Transverse colon (tissue), 3 donors: ENCODE measurements at regions not wholly inside any gene's neighbourhood (a gene's known extent, or its start where the extent isn't known, plus 50 kb on each side); places are given as distances from the start of the nearest gene placed in this dataset.

Experiments
- EP300 ChIP-seq: sonication (generic); formaldehyde crosslinking; IDR thresholded peaks from one replicate; pipeline ENCODE4 v1.6.1; 2017; ENCODE audit warnings: antibody characterized with exemption, low read depth
- POLR2A ChIP-seq: fragments of 450-650 bp; IDR thresholded peaks from one replicate; pipeline ENCODE4 v1.6.1; 2016; ENCODE audit warnings: antibody characterized with exemption, mild to moderate bottlenecking, moderate library complexity
- TF ChIP-seq, protein P1 (sequence below), 5 experiments: fragments of 200-600 bp in 3 of 5; fragments of 450-650 bp in 2 of 5; sonication (generic) in 3 of 5; IDR thresholded peaks; 1 replicate in 2 of 5; 2 replicates in 3 of 5; pipeline ENCODE4 v1.5.1; 2016 to 2017; ENCODE audit warnings: antibody characterized with exemption in 5 of 5, inconsistent platforms in 3 of 5, mild to moderate bottlenecking in 2 of 5, moderate library complexity in 1 of 5

DNA sequence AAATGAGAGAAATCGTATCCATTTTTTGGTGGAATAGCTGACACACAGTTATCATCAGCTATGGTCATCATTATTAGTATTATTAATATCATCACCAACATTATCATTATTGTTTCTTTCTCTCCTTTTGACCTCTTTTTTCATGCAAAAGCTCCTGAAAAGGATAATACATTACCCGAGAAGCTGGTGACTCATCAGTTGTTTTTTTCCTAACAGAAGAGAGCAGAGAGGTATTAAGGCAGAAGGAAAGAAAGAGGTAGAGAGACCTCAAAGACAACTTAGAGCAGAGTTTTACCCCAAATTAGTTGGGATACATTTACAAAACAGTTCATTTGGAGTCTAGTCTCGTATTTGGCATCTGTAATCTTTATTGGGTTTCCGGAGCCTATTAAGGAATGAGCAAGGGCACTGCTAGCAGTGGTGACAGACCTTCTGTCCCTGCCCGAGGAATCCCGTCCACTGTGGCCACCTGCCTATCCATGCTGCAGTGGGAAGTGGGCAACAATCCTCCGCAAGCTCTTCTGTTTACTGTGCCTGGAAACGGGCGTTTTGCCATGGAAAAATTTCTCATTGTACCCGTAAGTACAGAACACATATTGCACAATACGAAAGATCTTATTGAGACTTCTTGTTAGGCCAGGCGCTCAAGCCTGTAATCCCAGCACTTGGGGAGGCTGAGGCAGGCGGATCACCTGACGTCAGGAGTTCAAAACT is 170.0 kb upstream of the MKLN1 start:
- no peak for TF ChIP-seq POLR2A
- TF ChIP-seq, protein P1, sequence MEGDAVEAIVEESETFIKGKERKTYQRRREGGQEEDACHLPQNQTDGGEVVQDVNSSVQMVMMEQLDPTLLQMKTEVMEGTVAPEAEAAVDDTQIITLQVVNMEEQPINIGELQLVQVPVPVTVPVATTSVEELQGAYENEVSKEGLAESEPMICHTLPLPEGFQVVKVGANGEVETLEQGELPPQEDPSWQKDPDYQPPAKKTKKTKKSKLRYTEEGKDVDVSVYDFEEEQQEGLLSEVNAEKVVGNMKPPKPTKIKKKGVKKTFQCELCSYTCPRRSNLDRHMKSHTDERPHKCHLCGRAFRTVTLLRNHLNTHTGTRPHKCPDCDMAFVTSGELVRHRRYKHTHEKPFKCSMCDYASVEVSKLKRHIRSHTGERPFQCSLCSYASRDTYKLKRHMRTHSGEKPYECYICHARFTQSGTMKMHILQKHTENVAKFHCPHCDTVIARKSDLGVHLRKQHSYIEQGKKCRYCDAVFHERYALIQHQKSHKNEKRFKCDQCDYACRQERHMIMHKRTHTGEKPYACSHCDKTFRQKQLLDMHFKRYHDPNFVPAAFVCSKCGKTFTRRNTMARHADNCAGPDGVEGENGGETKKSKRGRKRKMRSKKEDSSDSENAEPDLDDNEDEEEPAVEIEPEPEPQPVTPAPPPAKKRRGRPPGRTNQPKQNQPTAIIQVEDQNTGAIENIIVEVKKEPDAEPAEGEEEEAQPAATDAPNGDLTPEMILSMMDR (IDR thresholded peaks at IDR 0.05): no peak
- no peak for TF ChIP-seq EP300
